Lower leg skin (tissue), 3 donors: ENCODE measurements at regions not wholly inside any gene's neighbourhood (a gene's known extent, or its start where the extent isn't known, plus 50 kb on each side); places are given as distances from the start of the nearest gene placed in this dataset.

ENCODE experiments used
- POLR2A ChIP-seq, 2 donors: fragments of 450-650 bp; IDR thresholded peaks; one replicate each; pipeline ENCODE4 v1.6.1; 2016 to 2017; ENCODE audit warnings: antibody characterized with exemption in 2 of 2, mild to moderate bottlenecking in 1 of 2, moderate library complexity in 1 of 2
- TF ChIP-seq, protein P1 (sequence below), 3 donors: fragments of 450-650 bp; IDR thresholded peaks; one replicate each; pipeline ENCODE4 v1.5.1; 2016; ENCODE audit warnings: antibody characterized with exemption in 3 of 3, mild to moderate bottlenecking in 3 of 3, moderate library complexity in 2 of 3

DNA sequence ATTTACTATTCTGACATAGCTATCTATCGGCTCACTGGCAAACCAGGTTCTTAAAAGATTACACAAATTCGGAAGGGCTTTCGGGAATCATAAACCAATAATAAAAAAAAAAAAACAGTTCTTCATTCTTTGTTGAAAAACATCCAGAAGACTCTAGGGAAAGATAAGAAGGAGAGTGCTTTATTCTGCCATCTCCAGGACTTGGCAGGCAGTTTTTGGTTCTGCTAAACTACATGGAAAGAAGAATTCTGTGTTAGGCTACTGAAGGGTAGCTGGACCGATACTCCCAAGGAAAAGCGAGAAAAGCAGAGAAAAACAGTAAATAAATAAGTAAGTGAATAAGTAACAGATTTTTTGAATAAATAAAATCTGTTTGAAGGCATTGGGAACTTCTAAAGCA lies 423.5 kb upstream of the KLF6 start:
- TF ChIP-seq, protein P1, sequence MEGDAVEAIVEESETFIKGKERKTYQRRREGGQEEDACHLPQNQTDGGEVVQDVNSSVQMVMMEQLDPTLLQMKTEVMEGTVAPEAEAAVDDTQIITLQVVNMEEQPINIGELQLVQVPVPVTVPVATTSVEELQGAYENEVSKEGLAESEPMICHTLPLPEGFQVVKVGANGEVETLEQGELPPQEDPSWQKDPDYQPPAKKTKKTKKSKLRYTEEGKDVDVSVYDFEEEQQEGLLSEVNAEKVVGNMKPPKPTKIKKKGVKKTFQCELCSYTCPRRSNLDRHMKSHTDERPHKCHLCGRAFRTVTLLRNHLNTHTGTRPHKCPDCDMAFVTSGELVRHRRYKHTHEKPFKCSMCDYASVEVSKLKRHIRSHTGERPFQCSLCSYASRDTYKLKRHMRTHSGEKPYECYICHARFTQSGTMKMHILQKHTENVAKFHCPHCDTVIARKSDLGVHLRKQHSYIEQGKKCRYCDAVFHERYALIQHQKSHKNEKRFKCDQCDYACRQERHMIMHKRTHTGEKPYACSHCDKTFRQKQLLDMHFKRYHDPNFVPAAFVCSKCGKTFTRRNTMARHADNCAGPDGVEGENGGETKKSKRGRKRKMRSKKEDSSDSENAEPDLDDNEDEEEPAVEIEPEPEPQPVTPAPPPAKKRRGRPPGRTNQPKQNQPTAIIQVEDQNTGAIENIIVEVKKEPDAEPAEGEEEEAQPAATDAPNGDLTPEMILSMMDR (IDR thresholded peaks at IDR 0.05) = no peak
- no peak for TF ChIP-seq POLR2A (IDR thresholded peaks at IDR 0.05)
